ENCODE measurements at regions not wholly inside any gene's neighbourhood (a gene's known extent, or its start where the extent isn't known, plus 50 kb on each side); places are given as distances from the start of the nearest gene placed in this dataset.

GRCh38 chr7:95669513-95669912, 73.2 kb upstream of the PDK4 start:
- H3K36me3 ChIP-seq = no peaks in the 10 kb centered on the region
- H3K27ac ChIP-seq = no peak overlapping the region
- DNase-seq (ENCODE audit: low spot score in 2 of 2) = no peak
- no peak overlapping the region for H3K4me3 ChIP-seq
- no peak for TF ChIP-seq POLR2AphosphoS5 (IDR thresholded peaks at IDR 0.05)
- TF ChIP-seq POLR2A (IDR thresholded peaks at IDR 0.05) = no peak
- TF ChIP-seq CTCF (IDR thresholded peaks at IDR 0.05) = no peak
- H3K27me3 ChIP-seq = no peaks in the 10 kb centered on the region
- no peaks in the 10 kb centered on the region for H3K9me3 ChIP-seq
- H3K4me1 ChIP-seq = no peaks in the 10 kb centered on the region
- intact Hi-C loops (cut with DNase I; ENCODE audit: low total_unique reads) = loop anchor here (5.0 kb wide), 1 partner anchor 1712 kb away; no protein-coding TSS in a partner anchor

GRCh38 chr7:95668504-95669018, 72.2 kb upstream of the PDK4 start:
- no peak for TF ChIP-seq CTCF (IDR thresholded peaks at IDR 0.05)
- TF ChIP-seq POLR2A (IDR thresholded peaks at IDR 0.05) = no peak
- no peak for TF ChIP-seq POLR2AphosphoS5 (IDR thresholded peaks at IDR 0.05)
- no peaks in the 10 kb centered on the region for H3K27me3 ChIP-seq
- no peak overlapping the region for H3K27ac ChIP-seq
- intact Hi-C loops (cut with DNase I; ENCODE audit: low total_unique reads) = loop anchor here (5.0 kb wide), 1 partner anchor 1711 kb away; no protein-coding TSS in a partner anchor
- no peaks in the 10 kb centered on the region for H3K36me3 ChIP-seq
- H3K4me1 ChIP-seq = no peaks in the 10 kb centered on the region
- no peaks in the 10 kb centered on the region for H3K9me3 ChIP-seq
- no peak for DNase-seq (ENCODE audit: low spot score in 2 of 2)
- H3K4me3 ChIP-seq = no peak overlapping the region

GRCh38 chr7:95662987-95663386, 66.7 kb upstream of the PDK4 start:
- TF ChIP-seq POLR2A (IDR thresholded peaks at IDR 0.05) (no peak), CTCF (IDR thresholded peaks at IDR 0.05) (no peak), POLR2AphosphoS5 (IDR thresholded peaks at IDR 0.05) (no peak)
- H3K4me1 ChIP-seq = no peaks in the 10 kb centered on the region
- DNase-seq (ENCODE audit: low spot score in 2 of 2) = no peak
- no peak overlapping the region for H3K27ac ChIP-seq
- no peak overlapping the region for H3K4me3 ChIP-seq
- peaks cover 0 to 18% of the 10 kb centered on the region in 2 donors for H3K9me3 ChIP-seq
- H3K27me3 ChIP-seq = no peaks in the 10 kb centered on the region
- intact Hi-C loops (cut with DNase I; ENCODE audit: low total_unique reads) = no loop called here
- H3K36me3 ChIP-seq = no peaks in the 10 kb centered on the region

GRCh38 chr7:95660023-95660434, 63.7 kb upstream of the PDK4 start:
- no peak overlapping the region for H3K27ac ChIP-seq
- H3K36me3 ChIP-seq = no peaks in the 10 kb centered on the region
- H3K4me3 ChIP-seq = no peak overlapping the region
- no peaks in the 10 kb centered on the region for H3K4me1 ChIP-seq
- DNase-seq (ENCODE audit: low spot score in 2 of 2) = no peak
- H3K27me3 ChIP-seq = no peaks in the 10 kb centered on the region
- peaks cover 0 to 18% of the 10 kb centered on the region in 2 donors for H3K9me3 ChIP-seq
- intact Hi-C loops (cut with DNase I; ENCODE audit: low total_unique reads) = no loop called here
- TF ChIP-seq CTCF (IDR thresholded peaks at IDR 0.05) = no peak
- peak in 1 of 3 donors; percentile 43 for TF ChIP-seq POLR2AphosphoS5 (IDR thresholded peaks at IDR 0.05)

GRCh38 chr7:95658676-95659075, 62.4 kb upstream of the PDK4 start:
- TF ChIP-seq CTCF (IDR thresholded peaks at IDR 0.05) (no peak), POLR2A (IDR thresholded peaks at IDR 0.05) (no peak), POLR2AphosphoS5 (IDR thresholded peaks at IDR 0.05) (no peak)
- intact Hi-C loops (cut with DNase I; ENCODE audit: low total_unique reads) = no loop called here
- DNase-seq (ENCODE audit: low spot score in 2 of 2) = no peak
- Histone ChIP-seq H3K4me3 (no peak overlapping the region), H3K27ac (no peak overlapping the region), H3K9me3 (peaks cover 0 to 18% of the 10 kb centered on the region in 2 donors), H3K4me1 (no peaks in the 10 kb centered on the region), H3K27me3 (no peaks in the 10 kb centered on the region), H3K36me3 (no peaks in the 10 kb centered on the region)

All from breast epithelium (tissue), 4 donors.